ENCODE measurements at regions not wholly inside any gene's neighbourhood (a gene's known extent, or its start where the extent isn't known, plus 50 kb on each side); places are given as distances from the start of the nearest gene placed in this dataset.

GRCh38 chr12:100675432-100675831, 101.9 kb downstream of the GAS2L3 start:
- Histone ChIP-seq H3K36me3 (ENCODE audit: control insufficient read depth in 3 of 3, insufficient read depth in 2 of 3, low read depth in 1 of 3, low read length in 3 of 3) (no peaks in the 10 kb centered on the region), H3K9me3 (ENCODE audit: control insufficient read depth in 2 of 2, insufficient read depth in 1 of 2, low read depth in 1 of 2, low read length in 1 of 2) (no peaks in the 10 kb centered on the region), H3K27ac (ENCODE audit: low read depth in 1 of 3, low read length in 2 of 3) (no peak overlapping the region), H3K4me3 (ENCODE audit: low read depth in 1 of 3, low read length in 3 of 3) (no peak overlapping the region), H3K27me3 (ENCODE audit: control insufficient read depth in 3 of 3, insufficient read depth in 3 of 3, low read length in 3 of 3) (peaks cover 0 to 4% (median 2%) of the 10 kb centered on the region in 3 donors), H3K4me1 (ENCODE audit: control insufficient read depth in 3 of 3, insufficient read depth in 2 of 3, low read depth in 1 of 3, low read length in 2 of 3) (no peaks in the 10 kb centered on the region)
- FAIRE-seq (no peak), DNase-seq (no peak)
- 21 to 25% (median 25%) methylated on average over 4 of the region's 4 CpGs for WGBS, 3 donors

GRCh38 chr12:100681074-100681473, 107.6 kb downstream of the GAS2L3 start:
- no peaks in the 10 kb centered on the region for H3K4me1 ChIP-seq (ENCODE audit: control insufficient read depth in 3 of 3, insufficient read depth in 2 of 3, low read depth in 1 of 3, low read length in 2 of 3)
- H3K27ac ChIP-seq (ENCODE audit: low read depth in 1 of 3, low read length in 2 of 3), result no peak overlapping the region
- DNase-seq, result no peak
- H3K9me3 ChIP-seq (ENCODE audit: control insufficient read depth in 2 of 2, insufficient read depth in 1 of 2, low read depth in 1 of 2, low read length in 1 of 2), result peaks cover 0 to 12% of the 10 kb centered on the region in 2 donors
- FAIRE-seq, result no peak
- H3K27me3 ChIP-seq (ENCODE audit: control insufficient read depth in 3 of 3, insufficient read depth in 3 of 3, low read length in 3 of 3), result peaks cover 0 to 4% (median 2%) of the 10 kb centered on the region in 3 donors
- H3K4me3 ChIP-seq (ENCODE audit: low read depth in 1 of 3, low read length in 3 of 3), result no peak overlapping the region
- H3K36me3 ChIP-seq (ENCODE audit: control insufficient read depth in 3 of 3, insufficient read depth in 2 of 3, low read depth in 1 of 3, low read length in 3 of 3), result no peaks in the 10 kb centered on the region

GRCh38 chr12:100682178-100682577, 108.7 kb downstream of the GAS2L3 start:
- no peak overlapping the region for H3K27ac ChIP-seq (ENCODE audit: low read depth in 1 of 3, low read length in 2 of 3)
- peaks cover 0 to 4% (median 2%) of the 10 kb centered on the region in 3 donors for H3K27me3 ChIP-seq (ENCODE audit: control insufficient read depth in 3 of 3, insufficient read depth in 3 of 3, low read length in 3 of 3)
- H3K4me1 ChIP-seq (ENCODE audit: control insufficient read depth in 3 of 3, insufficient read depth in 2 of 3, low read depth in 1 of 3, low read length in 2 of 3), result no peaks in the 10 kb centered on the region
- H3K36me3 ChIP-seq (ENCODE audit: control insufficient read depth in 3 of 3, insufficient read depth in 2 of 3, low read depth in 1 of 3, low read length in 3 of 3), result no peaks in the 10 kb centered on the region
- H3K4me3 ChIP-seq (ENCODE audit: low read depth in 1 of 3, low read length in 3 of 3), result no peak overlapping the region
- FAIRE-seq (no peak), DNase-seq (no peak)
- 63 to 76% (median 74%) methylated on average over 2 of the region's 2 CpGs for WGBS, 3 donors
- H3K9me3 ChIP-seq (ENCODE audit: control insufficient read depth in 2 of 2, insufficient read depth in 1 of 2, low read depth in 1 of 2, low read length in 1 of 2), result peaks cover 0 to 12% of the 10 kb centered on the region in 2 donors

GRCh38 chr12:100687686-100688085, 106.9 kb upstream of the ANO4 start:
- DNase-seq, result no peak
- peaks cover 0 to 12% of the 10 kb centered on the region in 2 donors for H3K9me3 ChIP-seq (ENCODE audit: control insufficient read depth in 2 of 2, insufficient read depth in 1 of 2, low read depth in 1 of 2, low read length in 1 of 2)
- FAIRE-seq, result no peak
- WGBS, 3 donors, result 79 to 93% (median 89%) methylated on average over 1 of the region's 1 CpG
- H3K4me1 ChIP-seq (ENCODE audit: control insufficient read depth in 3 of 3, insufficient read depth in 2 of 3, low read depth in 1 of 3, low read length in 2 of 3), result no peaks in the 10 kb centered on the region
- H3K27ac ChIP-seq (ENCODE audit: low read depth in 1 of 3, low read length in 2 of 3), result no peak overlapping the region
- no peaks in the 10 kb centered on the region for H3K36me3 ChIP-seq (ENCODE audit: control insufficient read depth in 3 of 3, insufficient read depth in 2 of 3, low read depth in 1 of 3, low read length in 3 of 3)
- no peak overlapping the region for H3K4me3 ChIP-seq (ENCODE audit: low read depth in 1 of 3, low read length in 3 of 3)
- H3K27me3 ChIP-seq (ENCODE audit: control insufficient read depth in 3 of 3, insufficient read depth in 3 of 3, low read length in 3 of 3), result no peaks in the 10 kb centered on the region

- 74 to 82% (median 79%) methylated on average over 2 of the region's 2 CpGs for WGBS, 3 donors
- no peaks in the 10 kb centered on the region for H3K27me3 ChIP-seq (ENCODE audit: control insufficient read depth in 3 of 3, insufficient read depth in 3 of 3, low read length in 3 of 3)
- FAIRE-seq, result no peak
- H3K4me1 ChIP-seq (ENCODE audit: control insufficient read depth in 3 of 3, insufficient read depth in 2 of 3, low read depth in 1 of 3, low read length in 2 of 3), result no peaks in the 10 kb centered on the region
- DNase-seq, result no peak
- no peak overlapping the region for H3K4me3 ChIP-seq (ENCODE audit: low read depth in 1 of 3, low read length in 3 of 3)
- no peak overlapping the region for H3K27ac ChIP-seq (ENCODE audit: low read depth in 1 of 3, low read length in 2 of 3)
- H3K9me3 ChIP-seq (ENCODE audit: control insufficient read depth in 2 of 2, insufficient read depth in 1 of 2, low read depth in 1 of 2, low read length in 1 of 2), result peaks cover 0 to 12% of the 10 kb centered on the region in 2 donors
- H3K36me3 ChIP-seq (ENCODE audit: control insufficient read depth in 3 of 3, insufficient read depth in 2 of 3, low read depth in 1 of 3, low read length in 3 of 3), result no peaks in the 10 kb centered on the region
These were observed 106.1 kb upstream of the ANO4 start for GRCh38 chr12:100688451-100688864.

GRCh38 chr12:100692502-100692901, 102.1 kb upstream of the ANO4 start:
- H3K9me3 ChIP-seq (ENCODE audit: control insufficient read depth in 2 of 2, insufficient read depth in 1 of 2, low read depth in 1 of 2, low read length in 1 of 2), result no peaks in the 10 kb centered on the region
- H3K4me3 ChIP-seq (ENCODE audit: low read depth in 1 of 3, low read length in 3 of 3), result no peak overlapping the region
- H3K4me1 ChIP-seq (ENCODE audit: control insufficient read depth in 3 of 3, insufficient read depth in 2 of 3, low read depth in 1 of 3, low read length in 2 of 3), result no peaks in the 10 kb centered on the region
- DNase-seq (no peak), FAIRE-seq (no peak)
- WGBS, 3 donors, result 86 to 92% (median 88%) methylated on average over 1 of the region's 1 CpG
- no peak overlapping the region for H3K27ac ChIP-seq (ENCODE audit: low read depth in 1 of 3, low read length in 2 of 3)
- H3K36me3 ChIP-seq (ENCODE audit: control insufficient read depth in 3 of 3, insufficient read depth in 2 of 3, low read depth in 1 of 3, low read length in 3 of 3), result no peaks in the 10 kb centered on the region
- no peaks in the 10 kb centered on the region for H3K27me3 ChIP-seq (ENCODE audit: control insufficient read depth in 3 of 3, insufficient read depth in 3 of 3, low read length in 3 of 3)

- no peak for DNase-seq
- no peak for FAIRE-seq
- H3K4me1 ChIP-seq (ENCODE audit: control insufficient read depth in 3 of 3, insufficient read depth in 2 of 3, low read depth in 1 of 3, low read length in 2 of 3), result no peaks in the 10 kb centered on the region
- H3K4me3 ChIP-seq (ENCODE audit: low read depth in 1 of 3, low read length in 3 of 3), result no peak overlapping the region
- 51 to 69% (median 62%) methylated on average over 2 of the region's 2 CpGs for WGBS, 3 donors
- H3K36me3 ChIP-seq (ENCODE audit: control insufficient read depth in 3 of 3, insufficient read depth in 2 of 3, low read depth in 1 of 3, low read length in 3 of 3), result no peaks in the 10 kb centered on the region
- H3K27ac ChIP-seq (ENCODE audit: low read depth in 1 of 3, low read length in 2 of 3), result no peak overlapping the region
- no peaks in the 10 kb centered on the region for H3K9me3 ChIP-seq (ENCODE audit: control insufficient read depth in 2 of 2, insufficient read depth in 1 of 2, low read depth in 1 of 2, low read length in 1 of 2)
- H3K27me3 ChIP-seq (ENCODE audit: control insufficient read depth in 3 of 3, insufficient read depth in 3 of 3, low read length in 3 of 3), result peaks cover 0 to 3% (median 0%) of the 10 kb centered on the region in 3 donors
These were observed 96.1 kb upstream of the ANO4 start for GRCh38 chr12:100698518-100698917.

- H3K27me3 ChIP-seq (ENCODE audit: control insufficient read depth in 3 of 3, insufficient read depth in 3 of 3, low read length in 3 of 3), result peaks cover 0 to 3% (median 0%) of the 10 kb centered on the region in 3 donors
- DNase-seq, result no peak
- no peaks in the 10 kb centered on the region for H3K36me3 ChIP-seq (ENCODE audit: control insufficient read depth in 3 of 3, insufficient read depth in 2 of 3, low read depth in 1 of 3, low read length in 3 of 3)
- no peaks in the 10 kb centered on the region for H3K9me3 ChIP-seq (ENCODE audit: control insufficient read depth in 2 of 2, insufficient read depth in 1 of 2, low read depth in 1 of 2, low read length in 1 of 2)
- WGBS, 3 donors, result 65 to 71% (median 69%) methylated on average over 1 of the region's 1 CpG
- no peak for FAIRE-seq
- H3K4me1 ChIP-seq (ENCODE audit: control insufficient read depth in 3 of 3, insufficient read depth in 2 of 3, low read depth in 1 of 3, low read length in 2 of 3), result no peaks in the 10 kb centered on the region
- H3K27ac ChIP-seq (ENCODE audit: low read depth in 1 of 3, low read length in 2 of 3), result no peak overlapping the region
- H3K4me3 ChIP-seq (ENCODE audit: low read depth in 1 of 3, low read length in 3 of 3), result no peak overlapping the region
These were observed 95.4 kb upstream of the ANO4 start for GRCh38 chr12:100699209-100699608.

GRCh38 chr12:100703337-100703736, 91.2 kb upstream of the ANO4 start:
- Histone ChIP-seq H3K36me3 (ENCODE audit: control insufficient read depth in 3 of 3, insufficient read depth in 2 of 3, low read depth in 1 of 3, low read length in 3 of 3) (no peaks in the 10 kb centered on the region), H3K4me3 (ENCODE audit: low read depth in 1 of 3, low read length in 3 of 3) (no peak overlapping the region), H3K27ac (ENCODE audit: low read depth in 1 of 3, low read length in 2 of 3) (no peak overlapping the region), H3K9me3 (ENCODE audit: control insufficient read depth in 2 of 2, insufficient read depth in 1 of 2, low read depth in 1 of 2, low read length in 1 of 2) (no peaks in the 10 kb centered on the region), H3K27me3 (ENCODE audit: control insufficient read depth in 3 of 3, insufficient read depth in 3 of 3, low read length in 3 of 3) (peaks cover 0 to 2% (median 0%) of the 10 kb centered on the region in 3 donors), H3K4me1 (ENCODE audit: control insufficient read depth in 3 of 3, insufficient read depth in 2 of 3, low read depth in 1 of 3, low read length in 2 of 3) (no peaks in the 10 kb centered on the region)
- no peak for DNase-seq
- 57 to 80% (median 71%) methylated on average over 2 of the region's 2 CpGs for WGBS, 3 donors
- no peak for FAIRE-seq
